ENCODE measurements at regions not wholly inside any gene's neighbourhood (a gene's known extent, or its start where the extent isn't known, plus 50 kb on each side); places are given as distances from the start of the nearest gene placed in this dataset.

- Histone ChIP-seq H3K79me2 (ENCODE audit: low read length) (no peaks in the 10 kb centered on the region), H3K4me1 (ENCODE audit: low read length) (no peaks in the 10 kb centered on the region), H3K4me3 (ENCODE audit: low read length) (no peak overlapping the region), H3K9me2 (replicated peaks; ENCODE audit: insufficient read depth, low read length) (no peaks in the 10 kb centered on the region), H3K9ac (ENCODE audit: low read length) (no peak overlapping the region), H3K9me3 (replicated peaks; ENCODE audit: insufficient read depth, low read length) (no peaks in the 10 kb centered on the region), H3F3A (ENCODE audit: insufficient read depth, low read length) (no peaks in the 10 kb centered on the region), H3K4me2 (ENCODE audit: low read depth, low read length) (no peak overlapping the region), H3K27ac (ENCODE audit: low read length) (no peak overlapping the region), H2AFZ (ENCODE audit: low read length) (no peak overlapping the region), H3K36me3 (replicated peaks; ENCODE audit: insufficient read depth, low read length) (no peaks in the 10 kb centered on the region), H3K27me3 (replicated peaks; ENCODE audit: insufficient read depth, low read length) (no peaks in the 10 kb centered on the region), H4K20me1 (ENCODE audit: insufficient read depth, low read length) (no peaks in the 10 kb centered on the region)
- no peak for DNase-seq
- no peak for TF ChIP-seq EZH2 (optimal IDR thresholded peaks at IDR 0.05; ENCODE audit: low read depth, low read length)
- no peak for TF ChIP-seq EZH2phosphoT487 (IDR thresholded peaks at IDR 0.05; ENCODE audit: low read length)
- TF ChIP-seq CTCF (IDR thresholded peaks at IDR 0.05; ENCODE audit: low read length) = no peak
Observed at GRCh38 chr1:87426463-87427249, 98.0 kb downstream of the LMO4 start.

- no peak overlapping the region for H3K27ac ChIP-seq (ENCODE audit: low read length)
- H3K79me2 ChIP-seq (ENCODE audit: low read length) = no peaks in the 10 kb centered on the region
- no peaks in the 10 kb centered on the region for H3K9me3 ChIP-seq (replicated peaks; ENCODE audit: insufficient read depth, low read length)
- H3K4me2 ChIP-seq (ENCODE audit: low read depth, low read length) = no peak overlapping the region
- DNase-seq = no peak
- no peak overlapping the region for H3K4me3 ChIP-seq (ENCODE audit: low read length)
- H3K9ac ChIP-seq (ENCODE audit: low read length) = no peak overlapping the region
- no peaks in the 10 kb centered on the region for H3K9me2 ChIP-seq (replicated peaks; ENCODE audit: insufficient read depth, low read length)
- H3K27me3 ChIP-seq (replicated peaks; ENCODE audit: insufficient read depth, low read length) = no peaks in the 10 kb centered on the region
- no peaks in the 10 kb centered on the region for H3K36me3 ChIP-seq (replicated peaks; ENCODE audit: insufficient read depth, low read length)
- H2AFZ ChIP-seq (ENCODE audit: low read length) = no peak overlapping the region
- H3F3A ChIP-seq (ENCODE audit: insufficient read depth, low read length) = no peaks in the 10 kb centered on the region
- TF ChIP-seq EZH2 (optimal IDR thresholded peaks at IDR 0.05; ENCODE audit: low read depth, low read length) (no peak), CTCF (IDR thresholded peaks at IDR 0.05; ENCODE audit: low read length) (no peak), EZH2phosphoT487 (IDR thresholded peaks at IDR 0.05; ENCODE audit: low read length) (no peak)
- H4K20me1 ChIP-seq (ENCODE audit: insufficient read depth, low read length) = no peaks in the 10 kb centered on the region
- H3K4me1 ChIP-seq (ENCODE audit: low read length) = no peaks in the 10 kb centered on the region
Observed at GRCh38 chr1:87428367-87428766, 99.7 kb downstream of the LMO4 start.

- Histone ChIP-seq H3K4me2 (ENCODE audit: low read depth, low read length) (no peak overlapping the region), H3K4me3 (ENCODE audit: low read length) (no peak overlapping the region)
Observed at GRCh38 chr1:87428883-87429282, 100.2 kb downstream of the LMO4 start.

More at GRCh38 chr1:87428883-87429282, 100.2 kb downstream of the LMO4 start:
- Histone ChIP-seq H4K20me1 (ENCODE audit: insufficient read depth, low read length) (no peaks in the 10 kb centered on the region), H3K27ac (ENCODE audit: low read length) (no peak overlapping the region), H3K9me2 (replicated peaks; ENCODE audit: insufficient read depth, low read length) (no peaks in the 10 kb centered on the region), H3F3A (ENCODE audit: insufficient read depth, low read length) (no peaks in the 10 kb centered on the region), H3K9ac (ENCODE audit: low read length) (no peak overlapping the region), H3K4me1 (ENCODE audit: low read length) (no peaks in the 10 kb centered on the region), H3K27me3 (replicated peaks; ENCODE audit: insufficient read depth, low read length) (no peaks in the 10 kb centered on the region), H3K9me3 (replicated peaks; ENCODE audit: insufficient read depth, low read length) (no peaks in the 10 kb centered on the region), H3K36me3 (replicated peaks; ENCODE audit: insufficient read depth, low read length) (no peaks in the 10 kb centered on the region), H3K79me2 (ENCODE audit: low read length) (no peaks in the 10 kb centered on the region), H2AFZ (ENCODE audit: low read length) (no peak overlapping the region)
- TF ChIP-seq CTCF (IDR thresholded peaks at IDR 0.05; ENCODE audit: low read length) (no peak), EZH2phosphoT487 (IDR thresholded peaks at IDR 0.05; ENCODE audit: low read length) (no peak), EZH2 (optimal IDR thresholded peaks at IDR 0.05; ENCODE audit: low read depth, low read length) (no peak)
- DNase-seq = no peak
